Keratinocyte (primary cell): ENCODE measurements at regions not wholly inside any gene's neighbourhood (a gene's known extent, or its start where the extent isn't known, plus 50 kb on each side); places are given as distances from the start of the nearest gene placed in this dataset.

Experiments used
- EZH2 ChIP-seq: IDR thresholded peaks from one replicate; pipeline ENCODE4 v1.6.1; 2012; ENCODE audit warnings: inconsistent platforms, mild to moderate bottlenecking, low read length, moderate library complexity
- TF ChIP-seq, protein P1 (sequence below), 3 experiments: IDR thresholded peaks in 1 of 3; conservative IDR thresholded peaks in 1 of 3; optimal IDR thresholded peaks in 1 of 3; 2 replicates in 2 of 3; 3 replicates in 1 of 3; pipeline versions ENCODE3 to v1.5.1; 2011; ENCODE audit warnings: low read length in 3 of 3, mild to moderate bottlenecking in 3 of 3, moderate library complexity in 2 of 3, control low read depth in 1 of 3, inconsistent platforms in 1 of 3; ENCODE audit not compliant: insufficient read depth in 2 of 3; ENCODE audit errors: extremely low read depth in 1 of 3

DNA sequence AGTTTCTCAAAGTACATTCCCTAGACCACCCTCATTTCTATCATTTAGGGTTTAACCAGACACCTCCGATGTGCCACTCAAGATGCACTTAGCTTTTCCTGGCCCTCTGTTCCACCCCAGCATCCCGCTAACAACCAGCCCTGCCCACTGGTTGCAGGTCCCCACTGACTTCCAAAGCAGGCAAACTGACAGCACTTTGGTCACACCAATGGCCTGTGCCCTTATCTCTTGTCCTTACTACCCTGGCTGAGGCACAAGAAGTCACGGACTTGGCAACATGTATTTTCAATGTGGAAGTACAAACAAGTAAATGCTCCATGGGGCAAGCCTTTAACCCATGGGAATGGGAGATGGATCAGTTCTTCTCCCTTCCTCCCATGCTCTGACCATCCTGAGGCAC is 357.1 kb downstream of the OMA1 start:
- TF ChIP-seq, protein P1, sequence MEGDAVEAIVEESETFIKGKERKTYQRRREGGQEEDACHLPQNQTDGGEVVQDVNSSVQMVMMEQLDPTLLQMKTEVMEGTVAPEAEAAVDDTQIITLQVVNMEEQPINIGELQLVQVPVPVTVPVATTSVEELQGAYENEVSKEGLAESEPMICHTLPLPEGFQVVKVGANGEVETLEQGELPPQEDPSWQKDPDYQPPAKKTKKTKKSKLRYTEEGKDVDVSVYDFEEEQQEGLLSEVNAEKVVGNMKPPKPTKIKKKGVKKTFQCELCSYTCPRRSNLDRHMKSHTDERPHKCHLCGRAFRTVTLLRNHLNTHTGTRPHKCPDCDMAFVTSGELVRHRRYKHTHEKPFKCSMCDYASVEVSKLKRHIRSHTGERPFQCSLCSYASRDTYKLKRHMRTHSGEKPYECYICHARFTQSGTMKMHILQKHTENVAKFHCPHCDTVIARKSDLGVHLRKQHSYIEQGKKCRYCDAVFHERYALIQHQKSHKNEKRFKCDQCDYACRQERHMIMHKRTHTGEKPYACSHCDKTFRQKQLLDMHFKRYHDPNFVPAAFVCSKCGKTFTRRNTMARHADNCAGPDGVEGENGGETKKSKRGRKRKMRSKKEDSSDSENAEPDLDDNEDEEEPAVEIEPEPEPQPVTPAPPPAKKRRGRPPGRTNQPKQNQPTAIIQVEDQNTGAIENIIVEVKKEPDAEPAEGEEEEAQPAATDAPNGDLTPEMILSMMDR (optimal IDR thresholded peaks at IDR 0.05 in 1 of 3, IDR thresholded peaks at IDR 0.05 in 1 of 3, conservative IDR thresholded peaks at IDR 0.05 in 1 of 3; ENCODE audit: extremely low read depth in 1 of 3, insufficient read depth in 2 of 3, low read length in 3 of 3) = no peak
- TF ChIP-seq EZH2 = no peak
